Neural cell (in vitro differentiated cells): ENCODE measurements at regions not wholly inside any gene's neighbourhood (a gene's known extent, or its start where the extent isn't known, plus 50 kb on each side); places are given as distances from the start of the nearest gene placed in this dataset.

Source experiments
- H2AFZ ChIP-seq: fragments of 200-600, 300-800 bp; sonication (generic), shearing (Covaris generic); 2 replicates; pipeline ENCODE4 v1.6.0; 2014; ENCODE audit warnings: low read depth, mild to moderate bottlenecking, antibody characterized with exemption, low read length, moderate library complexity
- H3F3A ChIP-seq: fragments of 200-600 bp; shearing (Covaris generic); 2 replicates; pipeline ENCODE4 v1.6.1; 2016; ENCODE audit warnings: mild to moderate bottlenecking, moderate library complexity, mixed read lengths, antibody characterized with exemption, low read length; ENCODE audit not compliant: insufficient read depth, poor library complexity, severe bottlenecking
- H3K27ac ChIP-seq: fragments of 200-600, 300-800 bp; sonication (generic), shearing (Covaris generic); 2 replicates; pipeline ENCODE4 v1.5.1; 2014; ENCODE audit warnings: mild to moderate bottlenecking, low read length, moderate library complexity
- H3K27me3 ChIP-seq: fragments of 300-800, 200-600 bp; sonication (generic), shearing (Covaris generic); 2 replicates; pipeline ENCODE4 v1.6.0; 2014; ENCODE audit warnings: mild to moderate bottlenecking, low read depth, low read length, moderate library complexity; ENCODE audit not compliant: insufficient read depth
- H3K36me3 ChIP-seq: fragments of 300-800, 200-600 bp; sonication (generic), shearing (Covaris generic); 2 replicates; pipeline ENCODE4 v1.5.1; 2014; ENCODE audit warnings: mild to moderate bottlenecking, antibody characterized with exemption, low read length, moderate library complexity; ENCODE audit not compliant: insufficient read depth
- H3K4me2 ChIP-seq: fragments of 300-800, 200-600 bp; sonication (generic), shearing (Covaris generic); 2 replicates; pipeline ENCODE4 v1.6.0; 2014; ENCODE audit warnings: mild to moderate bottlenecking, low read length
- H3K4me3 ChIP-seq: fragments of 300-800, 200-600 bp; sonication (generic), shearing (Covaris generic); 2 replicates; pipeline ENCODE4 v1.5.1; 2014; ENCODE audit warnings: mild to moderate bottlenecking, low read length, moderate library complexity
- H3K79me2 ChIP-seq: fragments of 200-600 bp; shearing (Covaris generic); replicated peaks from 2 replicates; pipeline ENCODE4 v1.6.0; 2014; ENCODE audit warnings: mild to moderate bottlenecking, low read length, moderate library complexity; ENCODE audit not compliant: insufficient read depth
- H3K9ac ChIP-seq: fragments of 300-800, 200-600 bp; sonication (generic), shearing (Covaris generic); 2 replicates; pipeline ENCODE4 v1.6.1; 2016; ENCODE audit warnings: mild to moderate bottlenecking, low read length, mixed read lengths
- H3K9me2 ChIP-seq: fragments of 200-600 bp; shearing (Covaris generic); 2 replicates; pipeline ENCODE4 v1.6.1; 2016; ENCODE audit warnings: mild to moderate bottlenecking, low read length, mixed read lengths; ENCODE audit not compliant: insufficient read depth
- H3K9me3 ChIP-seq: fragments of 200-600, 300-800 bp; sonication (generic), shearing (Covaris generic); 2 replicates; pipeline ENCODE4 v1.6.1; 2016; ENCODE audit warnings: mild to moderate bottlenecking, mixed run types, low read length, moderate library complexity, mixed read lengths
- H4K20me1 ChIP-seq: fragments of 200-600 bp; shearing (Covaris generic); 2 replicates; pipeline ENCODE4 v1.6.1; 2016; ENCODE audit warnings: mild to moderate bottlenecking, mixed run types; ENCODE audit not compliant: insufficient read depth
- CTCF ChIP-seq: fragments of 450-650 bp; IDR thresholded peaks from 2 replicates; pipeline ENCODE4 v1.5.1; 2014; ENCODE audit warnings: antibody characterized with exemption, mild to moderate bottlenecking, moderate library complexity; ENCODE audit not compliant: poor library complexity, severe bottlenecking
- EP300 ChIP-seq: fragments of 450-650 bp; conservative IDR thresholded peaks from 2 replicates; pipeline ENCODE4 v1.6.1; 2014; ENCODE audit warnings: antibody characterized with exemption, mild to moderate bottlenecking, moderate library complexity; ENCODE audit not compliant: poor library complexity, severe bottlenecking
- EZH2 ChIP-seq: fragments of 200-600, 300-800 bp; shearing (Covaris generic), sonication (generic); IDR thresholded peaks from 2 replicates; pipeline ENCODE4 v1.6.1; 2014; ENCODE audit warnings: antibody characterized with exemption, low read length, borderline replicate concordance, mild to moderate bottlenecking; ENCODE audit not compliant: insufficient read depth, poor library complexity, severe bottlenecking
- MXI1 ChIP-seq: fragments of 450-650 bp; conservative IDR thresholded peaks from 2 replicates; pipeline ENCODE4 v1.6.1; 2014; ENCODE audit warnings: antibody characterized with exemption, mild to moderate bottlenecking; ENCODE audit not compliant: poor library complexity, severe bottlenecking
- POLR2AphosphoS5 ChIP-seq: IDR thresholded peaks from 2 replicates; pipeline ENCODE4 v1.6.1; 2012
- RAD21 ChIP-seq: fragments of 450-650 bp; conservative IDR thresholded peaks from 2 replicates; pipeline ENCODE4 v1.6.1; 2014; ENCODE audit warnings: antibody characterized with exemption, mild to moderate bottlenecking, moderate library complexity
- REST ChIP-seq: IDR thresholded peaks from 2 replicates; pipeline ENCODE4 v1.6.1; 2012; ENCODE audit warnings: borderline replicate concordance
- SMC3 ChIP-seq: fragments of 450-650 bp; conservative IDR thresholded peaks from 2 replicates; pipeline ENCODE4 v1.6.1; 2014; ENCODE audit warnings: antibody characterized with exemption, mild to moderate bottlenecking, moderate library complexity; ENCODE audit not compliant: poor library complexity
- TAF1 ChIP-seq: IDR thresholded peaks from 2 replicates; pipeline ENCODE4 v1.6.1; 2012; ENCODE audit warnings: low read depth

GRCh38 chr3:77931255-77932009 is 891.5 kb downstream of the ROBO2 start:
- Histone ChIP-seq H3K9me3 (no peaks in the 10 kb centered on the region), H3K4me3 (no peak overlapping the region), H3K36me3 (no peaks in the 10 kb centered on the region), H3K9me2 (no peaks in the 10 kb centered on the region), H2AFZ (no peak overlapping the region), H3K9ac (no peak overlapping the region), H3K79me2 (no peaks in the 10 kb centered on the region), H3K4me2 (no peak overlapping the region), H3F3A (no peaks in the 10 kb centered on the region), H4K20me1 (no peaks in the 10 kb centered on the region), H3K27ac (no peak overlapping the region), H3K27me3 (no peaks in the 10 kb centered on the region)
- TF ChIP-seq EP300 (no peak), POLR2AphosphoS5 (peak; percentile 89), SMC3 (no peak), MXI1 (no peak), TAF1 (no peak), REST (peak; percentile 61), CTCF (no peak), RAD21 (no peak)

GRCh38 chr3:77932926-77933325 is 893.0 kb downstream of the ROBO2 start:
- no peaks in the 10 kb centered on the region for H3K79me2 ChIP-seq
- TF ChIP-seq CTCF (no peak), TAF1 (no peak), REST (no peak), EP300 (no peak), EZH2 (no peak), SMC3 (no peak), POLR2AphosphoS5 (no peak), MXI1 (no peak), RAD21 (no peak)
- no peak overlapping the region for H2AFZ ChIP-seq
- no peaks in the 10 kb centered on the region for H3K36me3 ChIP-seq
- H3K4me2 ChIP-seq = no peak overlapping the region
- H3K9me2 ChIP-seq = no peaks in the 10 kb centered on the region
- H3K27ac ChIP-seq = no peak overlapping the region
- H3K4me3 ChIP-seq = no peak overlapping the region
- no peaks in the 10 kb centered on the region for H4K20me1 ChIP-seq
- H3K9me3 ChIP-seq = no peaks in the 10 kb centered on the region
- no peak overlapping the region for H3K9ac ChIP-seq
- no peaks in the 10 kb centered on the region for H3F3A ChIP-seq
- no peaks in the 10 kb centered on the region for H3K27me3 ChIP-seq
